ENCODE measurements at regions not wholly inside any gene's neighbourhood (a gene's known extent, or its start where the extent isn't known, plus 50 kb on each side); places are given as distances from the start of the nearest gene placed in this dataset.

GRCh38 chr22:47354668-47355387, 592.4 kb downstream of the TBC1D22A start:
- Histone ChIP-seq H3K79me1 (ENCODE audit: low read depth in 1 of 2, low read length in 2 of 2) (no peaks in the 10 kb centered on the region), H3K4ac (ENCODE audit: low read depth, low read length) (no peak overlapping the region), H2AFZ (replicated peaks; ENCODE audit: low read length, poor library complexity) (no peak overlapping the region), H2AK9ac (replicated peaks; ENCODE audit: low read depth, low read length, poor library complexity) (no peak overlapping the region), H4K91ac (ENCODE audit: insufficient read depth, low read depth, low read length) (no peak overlapping the region), H3K4me2 (ENCODE audit: low read depth, low read length) (no peak overlapping the region), H3K9me1 (ENCODE audit: insufficient read depth, low read length) (no peaks in the 10 kb centered on the region), H4K5ac (ENCODE audit: low read depth, low read length) (no peak overlapping the region), H2BK120ac (ENCODE audit: low read depth, low read length) (no peak overlapping the region), H2AK5ac (ENCODE audit: low read depth, low read length) (no peak overlapping the region), H3K27me3 (ENCODE audit: control insufficient read depth, insufficient read depth, low read length) (no peaks in the 10 kb centered on the region), H3K27ac (ENCODE audit: insufficient read depth, low read length) (no peak overlapping the region), H3K9ac (ENCODE audit: low read depth, low read length) (no peak overlapping the region), H3K4me1 (ENCODE audit: control insufficient read depth, insufficient read depth, low read length) (no peaks in the 10 kb centered on the region), H2BK15ac (ENCODE audit: low read depth, low read length) (no peak overlapping the region), H2BK5ac (ENCODE audit: low read depth, low read length, poor library complexity, severe bottlenecking) (no peak overlapping the region), H3K56ac (ENCODE audit: extremely low read depth, insufficient read depth, low read length) (no peak overlapping the region), H2BK20ac (ENCODE audit: low read depth, low read length) (no peak overlapping the region), H3K18ac (ENCODE audit: low read depth, low read length) (no peak overlapping the region), H3K9me3 (ENCODE audit: control insufficient read depth, insufficient read depth, low read length) (peaks cover 7% of the 10 kb centered on the region), H3K23ac (ENCODE audit: low read depth, low read length) (no peak overlapping the region), H3K14ac (replicated peaks; ENCODE audit: low read depth, low read length) (no peak overlapping the region), H4K8ac (ENCODE audit: low read depth in 2 of 2, low read length in 2 of 2) (no peak overlapping the region), H4K20me1 (ENCODE audit: insufficient read depth, low read length) (no peaks in the 10 kb centered on the region), H3K36me3 (ENCODE audit: control insufficient read depth, insufficient read depth, low read length) (no peaks in the 10 kb centered on the region), H3K4me3 (ENCODE audit: insufficient read depth, low read depth, low read length) (no peak overlapping the region)
- BruUV-seq (replicated peaks): no TSS peak
- ChIA-PET POLR2A (ENCODE audit: unreplicated experiment) (interaction anchor here (0.6 kb wide), 1 partner anchor 32 kb away, joined by 3 read pairs; no protein-coding TSS in a partner anchor), CTCF (no interaction called here)
- 60% methylated on average over 3 of the region's 16 CpGs; no CpG with 5 or more reads in 1 of the 2 experiments for WGBS, 2 experiments (ENCODE audit: extremely low coverage in 2 of 2, insufficient read length in 1 of 2)
- no peak for TF ChIP-seq RCOR1 (IDR thresholded peaks at IDR 0.05; ENCODE audit: insufficient replicate concordance, low read length)
- TF ChIP-seq ELK1 (IDR thresholded peaks at IDR 0.05; ENCODE audit: borderline replicate concordance, low read depth, low read length): no peak
- no peak for TF ChIP-seq RAD21 (IDR thresholded peaks at IDR 0.05; ENCODE audit: low read length)
- TF ChIP-seq POLR2A (IDR thresholded peaks at IDR 0.05; ENCODE audit: low read depth, low read length): no peak
- no peak for TF ChIP-seq CHD1 (IDR thresholded peaks at IDR 0.05; ENCODE audit: low read depth, low read length)
- TF ChIP-seq MAZ (IDR thresholded peaks at IDR 0.05; ENCODE audit: borderline replicate concordance, low read depth, low read length): no peak
- no peak for TF ChIP-seq CEBPB (IDR thresholded peaks at IDR 0.05; ENCODE audit: low read depth, low read length)
- no peak for TF ChIP-seq BHLHE40 (IDR thresholded peaks at IDR 0.05; ENCODE audit: low read depth, low read length)
- TF ChIP-seq MAFK (IDR thresholded peaks at IDR 0.05; ENCODE audit: low read depth, low read length): no peak
- no peak for TF ChIP-seq SMC3 (IDR thresholded peaks at IDR 0.05; ENCODE audit: low read depth, low read length)
- TF ChIP-seq NFE2L2 (IDR thresholded peaks at IDR 0.05; ENCODE audit: low read depth, low read length): no peak
- no peak for TF ChIP-seq RFX5 (IDR thresholded peaks at IDR 0.05; ENCODE audit: low read depth, low read length)
- TF ChIP-seq MXI1 (IDR thresholded peaks at IDR 0.05; ENCODE audit: borderline replicate concordance, low read depth, low read length): no peak
- no peak for TF ChIP-seq CTCF (conservative IDR thresholded peaks at IDR 0.05; ENCODE audit: low read depth, low read length)
- TF ChIP-seq USF2 (IDR thresholded peaks at IDR 0.05; ENCODE audit: low read depth, low read length): no peak
- no peak for TF ChIP-seq FOS (IDR thresholded peaks at IDR 0.05; ENCODE audit: low read depth, low read length)
- dilution Hi-C loops (cut with HindIII; ENCODE audit: low sequenced_read_pairs, unreplicated experiment): no loop called here
- no peak for DNase-seq
- in situ Hi-C loops (cut with MboI; ENCODE audit: low sequenced_read_pairs): no loop called here
- intact Hi-C loops (cut with micrococcal nuclease): no loop called here
- ATAC-seq (ENCODE audit: low read depth): no peak

All from IMR-90 (cell line).